ENCODE measurements at regions not wholly inside any gene's neighbourhood (a gene's known extent, or its start where the extent isn't known, plus 50 kb on each side); places are given as distances from the start of the nearest gene placed in this dataset.

GRCh38 chr3:152539191-152539764 is 270.5 kb downstream of the MBNL1 start:
- Histone ChIP-seq H3K27ac (no peak overlapping the region), H3K36me3 (no peaks in the 10 kb centered on the region), H3K27me3 (no peaks in the 10 kb centered on the region), H3K4me1 (no peaks in the 10 kb centered on the region), H3K4me3 (no peak overlapping the region), H3K9me3 (peaks cover 0 to 28% (median 8%) of the 10 kb centered on the region in 11 donors)
- ATAC-seq = no peak
- intact Hi-C loops (cut with DNase I) = no loop called here
- DNase-seq = no peak
- 90 to 97% methylated on average over 2 of the region's 2 CpGs for WGBS, 2 donors
- TF ChIP-seq CTCF (IDR thresholded peaks at IDR 0.05) = peak in 1 of 9 donors; percentile 9

- intact Hi-C loops (cut with DNase I) = no loop called here
Observed at GRCh38 chr3:152540120-152540519, 271.4 kb downstream of the MBNL1 start.

GRCh38 chr3:152547153-152547552 is 278.4 kb downstream of the MBNL1 start:
- Histone ChIP-seq H3K4me3 (no peak overlapping the region), H3K9me3 (peaks cover 0 to 13% (median 0%) of the 10 kb centered on the region in 11 donors), H3K36me3 (no peaks in the 10 kb centered on the region), H3K27ac (no peak overlapping the region), H3K4me1 (no peaks in the 10 kb centered on the region), H3K27me3 (no peaks in the 10 kb centered on the region)
- intact Hi-C loops (cut with DNase I) = no loop called here
- no peak for DNase-seq
- WGBS, 2 donors = 97% methylated on average over 1 of the region's 1 CpG
- no peak for TF ChIP-seq CTCF (IDR thresholded peaks at IDR 0.05)
- no peak for ATAC-seq

More at GRCh38 chr3:152540120-152540519, 271.4 kb downstream of the MBNL1 start:
- H3K4me1 ChIP-seq = no peaks in the 10 kb centered on the region
- no peak overlapping the region for H3K27ac ChIP-seq
- DNase-seq = no peak
- peaks cover 0 to 26% (median 8%) of the 10 kb centered on the region in 11 donors for H3K9me3 ChIP-seq
- no peak for TF ChIP-seq CTCF (IDR thresholded peaks at IDR 0.05)
- no peak for ATAC-seq
- H3K36me3 ChIP-seq = no peaks in the 10 kb centered on the region
- H3K27me3 ChIP-seq = no peaks in the 10 kb centered on the region
- H3K4me3 ChIP-seq = no peak overlapping the region

GRCh38 chr3:152549263-152549662 is 280.5 kb downstream of the MBNL1 start:
- no peak overlapping the region for H3K4me3 ChIP-seq
- peaks cover 0 to 9% (median 0%) of the 10 kb centered on the region in 11 donors for H3K9me3 ChIP-seq
- no peak for DNase-seq
- TF ChIP-seq CTCF (IDR thresholded peaks at IDR 0.05) = no peak
- H3K4me1 ChIP-seq = peaks cover 0 to under 1% (median 0%) of the 10 kb centered on the region in 9 donors
- no peaks in the 10 kb centered on the region for H3K36me3 ChIP-seq
- no peak overlapping the region for H3K27ac ChIP-seq
- no peak for ATAC-seq
- no peaks in the 10 kb centered on the region for H3K27me3 ChIP-seq
- intact Hi-C loops (cut with DNase I) = no loop called here
